ENCODE measurements at regions not wholly inside any gene's neighbourhood (a gene's known extent, or its start where the extent isn't known, plus 50 kb on each side); places are given as distances from the start of the nearest gene placed in this dataset.

DNA sequence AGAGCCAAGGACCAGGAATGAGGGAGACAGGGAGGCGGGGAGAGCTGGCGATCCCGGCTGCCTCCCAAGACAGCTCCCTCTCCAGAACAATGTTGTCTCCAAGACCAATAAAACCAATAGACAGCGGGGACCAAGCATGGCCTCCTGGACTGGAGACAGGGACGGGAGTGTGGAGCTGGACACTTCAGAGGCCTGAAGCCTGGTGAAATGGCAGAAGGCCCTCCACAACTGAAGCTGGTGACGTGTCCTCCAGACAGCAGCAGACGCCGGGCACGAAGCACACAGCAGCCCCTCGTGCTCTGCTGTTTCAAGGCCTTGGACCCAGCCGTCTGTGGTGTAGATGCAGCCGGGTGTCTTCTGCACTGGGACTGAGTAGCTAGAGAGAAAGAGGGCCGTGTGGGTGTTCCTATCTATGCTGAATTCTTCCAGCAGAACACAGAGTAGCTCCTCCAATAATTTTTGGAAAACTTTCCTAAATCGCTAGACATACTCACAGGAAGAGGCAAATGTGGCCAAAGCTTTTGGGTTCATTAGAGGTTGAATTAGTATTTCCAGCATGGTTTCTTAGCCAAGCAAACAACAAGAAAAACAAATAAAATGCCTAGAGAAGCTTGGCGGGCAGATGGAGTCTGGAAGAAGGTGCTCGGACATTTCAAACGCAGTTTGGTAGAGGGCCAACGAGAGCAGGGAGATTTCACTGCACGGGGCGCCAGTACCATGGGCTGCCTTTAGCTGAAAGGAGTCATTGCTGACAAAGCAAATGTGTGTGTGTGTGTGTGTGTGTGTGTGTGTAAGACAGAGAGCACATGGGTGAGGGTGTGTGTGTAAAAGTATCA lies 570.4 kb downstream of the TCERG1L start:
- DNase-seq (no peak), ATAC-seq (no peak)
- Mint-ChIP-seq H3K9me3 (ENCODE audit: insufficient read depth) (no peaks in the 10 kb centered on the region), H3K27ac (no peak overlapping the region), H3K4me1 (ENCODE audit: low read depth) (no peaks in the 10 kb centered on the region), H3K27me3 (ENCODE audit: low read depth) (no peaks in the 10 kb centered on the region), H3K4me3 (no peak overlapping the region), H3K36me3 (ENCODE audit: low read depth) (no peaks in the 10 kb centered on the region)
- POLR2A ChIA-PET, result no interaction called here
- CTCF ChIA-PET, result no interaction called here

DNA sequence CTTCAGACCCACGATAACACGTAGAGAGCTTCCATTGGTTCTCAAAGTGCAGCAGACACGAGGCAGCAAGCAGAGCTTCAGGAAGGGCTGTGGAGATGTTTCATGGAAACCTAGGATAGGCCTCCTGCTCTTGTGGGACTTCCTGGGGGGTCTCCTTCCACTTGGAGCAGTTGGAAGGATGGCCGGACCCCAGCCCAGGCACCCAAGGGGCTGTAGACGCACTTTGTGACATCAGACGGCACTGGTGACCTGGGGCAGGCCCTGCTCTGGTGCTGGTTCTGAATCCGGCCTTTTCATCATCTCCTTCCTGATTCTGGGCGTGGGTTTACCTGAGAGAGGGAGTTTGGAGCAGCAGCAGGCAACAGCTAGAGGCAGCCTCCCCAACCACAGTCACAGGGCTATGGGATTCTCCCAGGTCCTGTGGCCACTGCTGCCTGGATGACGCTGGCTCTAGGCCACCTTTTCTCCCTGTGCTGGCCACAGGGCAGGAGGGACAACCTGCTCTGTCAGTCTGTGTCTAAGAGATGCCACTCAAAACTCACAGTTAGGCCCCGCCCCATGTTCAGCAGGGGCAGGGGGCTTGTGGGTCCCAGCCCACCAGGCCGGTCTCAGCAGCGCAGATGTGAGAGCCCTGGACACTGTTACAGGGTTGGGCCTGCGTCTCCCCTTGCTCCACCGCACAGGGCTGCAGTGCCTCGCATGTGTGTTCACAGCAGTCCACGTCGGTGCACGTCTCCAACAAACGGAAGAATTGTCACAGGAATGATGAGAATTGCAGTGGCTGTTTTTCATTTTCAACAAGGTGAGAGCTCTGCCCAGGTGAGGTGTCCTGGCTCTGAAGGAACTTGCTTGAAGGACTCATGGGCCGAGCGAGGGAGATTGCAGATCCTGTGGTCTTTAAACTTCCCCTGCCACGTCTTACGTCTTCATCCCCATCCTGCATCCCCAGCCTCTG lies 569.3 kb downstream of the TCERG1L start:
- no peaks in the 10 kb centered on the region for H3K36me3 Mint-ChIP-seq (ENCODE audit: low read depth)
- CTCF ChIA-PET, result no interaction called here
- POLR2A ChIA-PET, result no interaction called here

GRCh38 chr10:130742941-130743675 lies 568.4 kb downstream of the TCERG1L start:
- H3K27ac Mint-ChIP-seq, result no peak overlapping the region
- H3K9me3 Mint-ChIP-seq (ENCODE audit: insufficient read depth), result no peaks in the 10 kb centered on the region
- H3K36me3 Mint-ChIP-seq (ENCODE audit: low read depth), result no peaks in the 10 kb centered on the region
- no peak for ATAC-seq
- ChIA-PET CTCF (no interaction called here), POLR2A (no interaction called here)
- H3K4me3 Mint-ChIP-seq, result no peak overlapping the region
- no peaks in the 10 kb centered on the region for H3K27me3 Mint-ChIP-seq (ENCODE audit: low read depth)
- no peaks in the 10 kb centered on the region for H3K4me1 Mint-ChIP-seq (ENCODE audit: low read depth)
- DNase-seq, result no peak

More for the DNA sequence above, 569.3 kb downstream of the TCERG1L start:
- ATAC-seq (no peak), DNase-seq (no peak)
- Mint-ChIP-seq H3K9me3 (ENCODE audit: insufficient read depth) (no peaks in the 10 kb centered on the region), H3K4me3 (no peak overlapping the region), H3K4me1 (ENCODE audit: low read depth) (no peaks in the 10 kb centered on the region), H3K27ac (no peak overlapping the region), H3K27me3 (ENCODE audit: low read depth) (no peaks in the 10 kb centered on the region)

GRCh38 chr10:130743751-130744271 lies 567.7 kb downstream of the TCERG1L start:
- ChIA-PET POLR2A (no interaction called here), CTCF (no interaction called here)
- Mint-ChIP-seq H3K27me3 (ENCODE audit: low read depth) (no peaks in the 10 kb centered on the region), H3K4me3 (no peak overlapping the region), H3K4me1 (ENCODE audit: low read depth) (no peaks in the 10 kb centered on the region), H3K36me3 (ENCODE audit: low read depth) (no peaks in the 10 kb centered on the region), H3K9me3 (ENCODE audit: insufficient read depth) (no peaks in the 10 kb centered on the region), H3K27ac (no peak overlapping the region)
- no peak for DNase-seq
- no peak for ATAC-seq

DNA sequence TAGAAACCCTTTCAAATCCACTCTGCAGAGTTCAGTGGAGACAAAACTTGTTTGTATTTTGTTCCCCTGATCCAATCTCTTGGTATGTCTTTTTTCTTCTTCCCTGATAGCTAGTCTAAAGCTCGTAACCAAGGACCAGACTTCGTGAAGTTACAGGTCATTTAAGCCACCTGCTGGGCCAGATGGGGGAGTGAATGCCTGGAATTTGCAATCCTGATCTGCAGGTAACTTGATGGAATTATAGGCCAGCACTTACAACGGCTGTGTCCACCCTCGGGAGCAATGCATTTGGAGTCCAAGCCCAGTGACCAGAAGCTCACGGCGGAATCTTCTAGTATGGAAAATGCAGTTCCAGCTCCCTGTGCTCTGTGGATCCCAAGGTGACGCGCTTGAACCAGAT lies 566.9 kb downstream of the TCERG1L start:
- Mint-ChIP-seq H3K4me1 (ENCODE audit: low read depth) (no peaks in the 10 kb centered on the region), H3K4me3 (no peak overlapping the region), H3K36me3 (ENCODE audit: low read depth) (no peaks in the 10 kb centered on the region), H3K9me3 (ENCODE audit: insufficient read depth) (no peaks in the 10 kb centered on the region), H3K27ac (no peak overlapping the region), H3K27me3 (ENCODE audit: low read depth) (no peaks in the 10 kb centered on the region)
- ChIA-PET CTCF (no interaction called here), POLR2A (no interaction called here)
- no peak for ATAC-seq
- no peak for DNase-seq

DNA sequence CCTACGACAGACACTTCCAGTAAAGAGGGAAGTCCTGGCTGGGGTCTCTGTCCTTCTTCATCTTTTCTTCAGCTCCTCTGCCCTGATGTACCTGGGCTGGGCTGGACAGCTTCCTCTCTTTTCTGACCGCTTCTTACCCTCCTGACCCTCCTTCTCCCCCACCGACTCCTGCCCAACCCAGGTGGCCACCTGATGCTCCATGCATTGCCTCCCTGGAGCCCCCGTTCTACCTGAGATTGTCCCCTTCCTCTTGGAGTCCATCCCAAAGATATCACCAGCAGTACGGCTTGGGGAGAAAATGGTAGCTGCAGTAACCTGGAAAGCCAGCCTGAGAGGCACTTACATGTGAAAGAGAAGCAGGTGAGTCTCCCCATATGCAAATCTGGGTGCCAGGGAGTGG lies 566.3 kb downstream of the TCERG1L start:
- no peaks in the 10 kb centered on the region for H3K36me3 Mint-ChIP-seq (ENCODE audit: low read depth)
- CTCF ChIA-PET, result no interaction called here
- no peak overlapping the region for H3K27ac Mint-ChIP-seq
- no peak for ATAC-seq
- no peaks in the 10 kb centered on the region for H3K4me1 Mint-ChIP-seq (ENCODE audit: low read depth)
- H3K9me3 Mint-ChIP-seq (ENCODE audit: insufficient read depth), result no peaks in the 10 kb centered on the region
- DNase-seq, result no peak
- H3K27me3 Mint-ChIP-seq (ENCODE audit: low read depth), result no peaks in the 10 kb centered on the region
- POLR2A ChIA-PET, result no interaction called here
- H3K4me3 Mint-ChIP-seq, result no peak overlapping the region

DNA sequence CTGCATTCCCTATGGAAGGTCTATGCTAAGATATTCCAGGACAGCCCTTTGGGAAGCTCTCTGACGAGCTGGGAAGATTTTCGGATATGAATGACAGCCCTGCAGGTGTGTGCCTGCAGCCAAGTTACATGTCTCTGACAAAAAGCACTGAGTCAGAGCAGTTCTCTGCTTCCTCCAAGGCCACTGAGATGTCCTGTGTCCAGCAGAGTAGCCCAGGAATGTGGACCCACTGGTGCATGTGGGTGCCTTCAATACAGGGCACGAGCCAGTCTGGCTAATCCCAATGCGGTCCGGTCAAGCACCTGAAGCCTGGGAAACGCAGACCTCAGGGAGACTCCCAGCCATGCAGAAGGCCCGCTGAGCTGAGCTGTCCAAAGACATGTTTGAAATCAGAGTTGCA lies 565.7 kb downstream of the TCERG1L start:
- DNase-seq (no peak), ATAC-seq (no peak)
- Mint-ChIP-seq H3K27ac (no peak overlapping the region), H3K36me3 (ENCODE audit: low read depth) (no peaks in the 10 kb centered on the region), H3K9me3 (ENCODE audit: insufficient read depth) (no peaks in the 10 kb centered on the region), H3K4me1 (ENCODE audit: low read depth) (no peaks in the 10 kb centered on the region), H3K4me3 (no peak overlapping the region), H3K27me3 (ENCODE audit: low read depth) (no peaks in the 10 kb centered on the region)
- CTCF ChIA-PET, result no interaction called here
- POLR2A ChIA-PET, result no interaction called here

DNA sequence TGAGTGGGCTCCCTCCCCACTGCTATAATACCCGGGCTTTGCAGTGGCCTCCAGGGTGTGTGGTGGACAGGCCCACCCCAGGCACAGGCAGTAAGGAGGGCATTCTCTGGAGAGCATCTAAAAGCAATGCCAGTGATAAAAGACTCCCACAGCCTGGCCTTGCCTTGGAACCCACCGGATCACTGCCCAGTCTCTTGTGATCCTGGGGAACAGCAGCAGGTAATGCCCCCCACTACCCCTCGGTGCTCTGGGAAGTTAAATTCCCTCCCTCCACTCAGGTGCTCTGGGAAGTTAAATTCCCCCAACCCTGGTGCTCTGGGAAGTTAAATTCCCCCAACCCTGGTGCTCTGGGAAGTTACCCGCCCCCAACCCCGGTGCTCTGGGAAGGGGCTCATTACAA lies 565.2 kb downstream of the TCERG1L start:
- H3K4me3 Mint-ChIP-seq, result no peak overlapping the region
- ChIA-PET POLR2A (no interaction called here), CTCF (no interaction called here)
- no peaks in the 10 kb centered on the region for H3K36me3 Mint-ChIP-seq (ENCODE audit: low read depth)
- H3K4me1 Mint-ChIP-seq (ENCODE audit: low read depth), result no peaks in the 10 kb centered on the region
- no peaks in the 10 kb centered on the region for H3K27me3 Mint-ChIP-seq (ENCODE audit: low read depth)
- ATAC-seq, result no peak
- no peaks in the 10 kb centered on the region for H3K9me3 Mint-ChIP-seq (ENCODE audit: insufficient read depth)
- H3K27ac Mint-ChIP-seq, result no peak overlapping the region
- no peak for DNase-seq

GRCh38 chr10:130747356-130747755 lies 564.2 kb downstream of the TCERG1L start:
- no peak for ATAC-seq
- ChIA-PET POLR2A (no interaction called here), CTCF (no interaction called here)
- Mint-ChIP-seq H3K9me3 (ENCODE audit: insufficient read depth) (no peaks in the 10 kb centered on the region), H3K27ac (no peak overlapping the region), H3K4me3 (no peak overlapping the region), H3K27me3 (ENCODE audit: low read depth) (no peaks in the 10 kb centered on the region), H3K36me3 (ENCODE audit: low read depth) (no peaks in the 10 kb centered on the region), H3K4me1 (ENCODE audit: low read depth) (no peaks in the 10 kb centered on the region)
- DNase-seq, result no peak

DNA sequence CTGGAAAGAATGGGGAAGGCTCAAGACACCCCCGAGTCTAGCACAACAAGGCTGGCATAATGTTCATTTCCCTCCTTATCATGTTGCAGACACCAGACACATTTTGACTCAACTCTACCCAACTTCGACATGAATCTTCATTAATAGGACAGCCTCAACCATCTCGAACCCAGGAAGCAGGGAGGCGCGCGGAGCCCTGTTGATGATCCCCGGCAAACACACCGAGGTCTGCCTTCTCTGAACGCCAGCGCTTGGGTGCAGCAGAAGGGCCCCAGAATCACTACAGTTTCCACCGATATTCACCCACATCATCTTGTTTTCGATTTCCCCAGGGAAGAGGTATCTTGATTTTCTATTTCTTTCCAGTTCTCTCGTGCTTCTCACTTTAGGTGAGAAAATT lies 563.6 kb downstream of the TCERG1L start:
- CTCF ChIA-PET, result no interaction called here
- H3K9me3 Mint-ChIP-seq (ENCODE audit: insufficient read depth), result no peaks in the 10 kb centered on the region
- POLR2A ChIA-PET, result no interaction called here
- H3K4me3 Mint-ChIP-seq, result no peak overlapping the region
- DNase-seq (no peak), ATAC-seq (no peak)
- H3K27ac Mint-ChIP-seq, result no peak overlapping the region
- H3K27me3 Mint-ChIP-seq (ENCODE audit: low read depth), result no peaks in the 10 kb centered on the region
- no peaks in the 10 kb centered on the region for H3K4me1 Mint-ChIP-seq (ENCODE audit: low read depth)
- H3K36me3 Mint-ChIP-seq (ENCODE audit: low read depth), result no peaks in the 10 kb centered on the region

DNA sequence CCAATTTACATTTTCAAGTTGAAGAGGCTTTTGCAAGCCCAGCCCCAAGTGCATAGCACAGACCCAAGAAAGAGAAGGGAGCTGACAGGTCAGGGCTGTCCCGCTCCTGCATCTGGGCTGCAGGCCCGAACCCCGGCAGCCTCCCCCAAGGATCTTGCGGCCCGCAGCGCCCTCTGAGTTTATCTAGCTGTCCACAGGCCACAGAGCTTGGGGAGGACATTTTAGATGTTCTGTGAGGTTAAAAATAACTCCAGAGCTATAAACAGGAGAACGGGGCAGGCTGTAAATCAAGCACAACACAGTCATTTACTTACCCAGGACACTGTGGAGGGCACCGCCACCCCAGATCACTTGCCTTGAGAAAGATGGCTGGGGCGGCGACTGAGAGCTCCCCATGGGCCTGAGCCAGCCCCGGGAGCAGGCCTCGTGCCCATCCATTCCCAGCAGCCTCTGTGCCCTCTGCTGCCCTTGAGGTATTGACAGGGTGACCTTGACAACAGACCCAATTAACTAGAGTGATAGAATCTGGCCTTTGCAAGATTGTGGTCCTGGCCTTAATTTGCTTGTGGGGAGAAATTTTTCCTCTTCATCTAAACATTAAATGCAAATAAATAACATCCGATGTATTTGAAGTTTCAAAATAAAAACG lies 563.0 kb downstream of the TCERG1L start:
- Mint-ChIP-seq H3K27ac (no peak overlapping the region), H3K27me3 (ENCODE audit: low read depth) (no peaks in the 10 kb centered on the region), H3K9me3 (ENCODE audit: insufficient read depth) (no peaks in the 10 kb centered on the region), H3K36me3 (ENCODE audit: low read depth) (no peaks in the 10 kb centered on the region), H3K4me1 (ENCODE audit: low read depth) (no peaks in the 10 kb centered on the region), H3K4me3 (no peak overlapping the region)
- no peak for DNase-seq
- ChIA-PET CTCF (no interaction called here), POLR2A (no interaction called here)
- ATAC-seq, result no peak

Data from activated CD8-positive, alpha-beta T cell treated with anti-CD3 and anti-CD28 coated beads, Interleukin-2, amount 10 ng/mL, durations not matched to agents 7 days and 5 days (primary cell).